Stimulated activated naive CD4-positive, alpha-beta T cell treated with Interleukin-2 at 50 U/mL for 16 hours (primary cell): ENCODE measurements at regions not wholly inside any gene's neighbourhood (a gene's known extent, or its start where the extent isn't known, plus 50 kb on each side); places are given as distances from the start of the nearest gene placed in this dataset.

Experiments
- DNase-seq: peaks from one replicate; lab custom pipeline; 2025; lab: John Stamatoyannopoulos, UW

DNA sequence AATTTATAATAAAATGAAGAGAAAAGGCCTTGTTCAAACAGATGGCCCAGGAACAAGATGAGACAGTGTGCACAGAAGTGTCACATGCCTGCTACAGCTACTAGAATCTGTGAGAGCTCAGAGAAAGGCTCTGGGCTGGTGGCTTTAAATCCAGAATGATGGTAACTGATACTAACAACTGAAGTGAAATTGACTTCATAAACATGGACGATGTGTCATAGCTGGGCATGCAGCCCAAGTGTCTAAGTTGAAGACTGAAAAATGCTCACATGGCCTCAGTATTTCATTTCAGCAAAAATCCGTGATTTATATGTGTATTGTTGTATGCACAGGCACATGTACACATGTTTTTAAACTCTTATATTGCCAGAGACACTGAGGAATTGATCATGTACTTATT is 208.3 kb upstream of the RUNX1 start:
- DNase-seq = no peak

GRCh38 chr21:35256468-35256988 is 207.4 kb upstream of the RUNX1 start:
- DNase-seq = no peak

GRCh38 chr21:35254765-35255138 is 205.7 kb upstream of the RUNX1 start:
- DNase-seq = no peak

- DNase-seq = no peak
These were observed 205.1 kb upstream of the RUNX1 start for GRCh38 chr21:35254006-35254764.

DNA sequence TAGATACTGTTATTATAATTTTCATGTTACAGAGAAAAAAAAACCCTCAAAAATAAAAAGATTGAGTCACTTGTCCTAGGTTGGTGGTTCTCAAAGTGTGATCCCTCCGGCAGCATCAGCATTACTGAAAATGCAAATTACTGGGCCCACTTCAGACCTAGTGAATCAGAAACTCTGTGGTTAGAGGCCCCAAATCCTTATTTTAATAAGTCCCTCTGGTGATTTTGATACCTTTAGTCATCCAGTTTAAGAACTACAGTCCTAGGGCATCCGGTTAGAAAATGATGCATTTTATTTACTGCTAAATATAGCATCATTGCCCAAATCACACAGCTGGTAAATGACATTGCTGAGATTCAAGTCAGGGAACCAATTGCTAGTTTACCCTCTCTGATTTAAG is 203.7 kb upstream of the RUNX1 start:
- no peak for DNase-seq

DNA sequence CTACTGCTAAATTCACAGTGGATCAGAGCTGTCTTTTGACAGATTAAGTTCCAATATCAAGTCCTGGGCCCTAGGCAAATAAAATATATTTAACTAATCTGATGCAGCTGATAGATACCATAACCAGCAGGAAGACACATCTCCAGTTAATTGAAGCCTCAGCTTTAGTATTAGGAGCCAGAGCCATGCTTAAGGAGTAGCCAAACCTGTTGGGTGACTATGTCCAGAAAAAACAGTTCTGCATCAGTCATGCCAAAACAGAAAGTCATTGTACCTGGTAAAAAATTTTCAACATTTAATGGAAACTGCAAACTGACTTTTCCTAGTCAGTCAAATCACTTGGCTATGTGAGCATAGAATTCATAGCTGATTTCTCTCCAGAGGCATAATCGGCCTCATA is 200.5 kb upstream of the RUNX1 start:
- no peak for DNase-seq

GRCh38 chr21:35245879-35246278 is 196.8 kb upstream of the RUNX1 start:
- no peak for DNase-seq

GRCh38 chr21:35244514-35244913 is 195.4 kb upstream of the RUNX1 start:
- DNase-seq = no peak

DNA sequence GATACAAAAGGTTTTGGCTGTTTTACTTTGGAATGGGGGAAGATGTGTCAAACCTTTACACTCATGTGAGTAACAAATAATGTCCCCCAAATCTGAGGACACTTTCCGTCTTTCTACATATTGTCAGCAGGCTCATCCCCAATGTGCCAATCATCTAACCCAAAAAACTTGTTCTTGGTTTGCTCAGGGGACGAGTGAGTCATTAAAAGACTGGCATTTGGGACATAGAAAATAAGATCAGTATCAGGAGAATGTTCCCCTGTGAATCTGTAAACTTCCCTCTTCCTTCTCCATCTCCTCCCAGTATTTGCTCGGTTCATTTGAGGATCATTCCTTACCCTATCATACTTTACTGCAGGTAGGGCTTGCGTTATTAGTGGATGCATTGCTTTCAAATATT is 194.1 kb upstream of the RUNX1 start:
- DNase-seq = no peak

- no peak for DNase-seq
These were observed 190.7 kb upstream of the RUNX1 start for GRCh38 chr21:35239811-35240219.

DNA sequence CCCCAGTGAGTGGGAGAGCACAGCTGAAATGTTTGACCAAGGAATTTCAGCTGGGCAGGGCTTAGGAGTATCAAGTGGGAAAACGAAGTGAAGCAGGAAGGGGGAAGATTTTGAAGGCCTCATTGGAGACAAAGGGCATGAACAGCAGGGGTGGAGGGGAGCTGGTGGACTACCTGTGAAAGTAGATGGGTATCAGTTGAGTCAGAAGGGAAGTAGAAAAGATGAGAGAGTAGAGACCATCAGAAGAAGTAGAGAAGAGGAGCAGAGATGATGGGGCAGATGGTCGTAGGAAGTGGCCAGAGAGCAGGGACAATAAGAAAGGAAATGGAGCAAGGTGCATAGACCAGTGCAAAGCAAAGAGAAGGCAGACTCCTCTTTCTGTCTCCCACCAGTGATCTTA is 189.0 kb upstream of the RUNX1 start:
- DNase-seq = no peak

GRCh38 chr21:35237287-35237686 is 188.2 kb upstream of the RUNX1 start:
- DNase-seq = no peak

DNA sequence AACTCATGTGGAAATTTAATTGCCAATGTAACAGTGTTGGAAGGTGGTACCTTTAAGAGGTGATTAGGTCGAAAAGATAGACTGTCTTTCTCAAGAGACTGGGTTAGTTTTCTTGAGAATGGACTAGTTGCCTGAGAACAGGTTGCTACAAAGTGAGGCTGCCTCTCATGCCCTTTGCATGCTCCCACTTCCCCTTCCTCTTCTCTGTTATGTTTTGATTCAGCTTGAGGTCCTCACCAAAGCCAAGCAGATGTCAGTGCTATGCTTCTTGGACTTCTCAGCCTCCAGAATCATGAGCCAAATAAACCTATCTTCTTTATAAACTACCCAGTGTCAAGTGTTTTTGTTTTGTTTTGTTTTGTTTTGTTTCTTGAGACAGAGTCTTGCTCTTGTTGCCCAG is 187.0 kb upstream of the RUNX1 start:
- no peak for DNase-seq

DNA sequence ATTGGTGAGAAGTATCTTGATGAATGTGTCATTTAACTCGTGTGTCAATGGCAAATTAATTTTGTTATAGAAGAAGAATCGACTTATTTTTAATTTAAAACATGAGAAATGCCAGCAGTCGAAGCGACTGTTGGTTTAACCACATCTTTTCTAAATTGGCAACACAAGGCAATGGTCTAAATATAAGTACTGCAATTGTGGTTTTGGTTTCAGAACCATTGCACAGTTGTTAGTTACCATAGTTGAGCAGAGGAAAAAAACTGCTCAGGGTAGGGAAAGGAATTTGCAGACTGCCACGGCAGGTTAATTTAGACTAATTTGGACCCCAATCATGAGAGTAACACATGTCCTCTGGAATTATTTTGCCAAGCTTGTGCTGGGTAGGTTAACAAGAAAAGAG is 185.6 kb upstream of the RUNX1 start:
- DNase-seq = no peak

DNA sequence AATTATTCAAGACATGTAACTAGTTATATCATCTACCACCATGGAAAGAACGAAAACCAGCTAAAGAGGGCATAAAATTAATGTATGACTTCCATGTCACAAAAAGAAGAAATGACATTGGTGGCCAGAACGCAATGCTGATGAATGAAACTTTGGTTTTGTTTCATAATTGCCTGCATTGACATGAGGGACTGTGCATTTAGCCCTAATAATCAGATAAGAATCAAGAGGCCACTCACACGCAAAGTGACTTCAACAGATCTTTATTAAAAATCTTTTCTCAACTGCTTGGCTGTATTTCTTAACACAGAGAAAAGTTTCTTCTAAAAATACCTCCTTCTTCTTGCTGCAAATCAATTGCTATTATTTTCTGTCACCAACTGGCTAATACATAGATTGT is 184.7 kb upstream of the RUNX1 start:
- no peak for DNase-seq

DNA sequence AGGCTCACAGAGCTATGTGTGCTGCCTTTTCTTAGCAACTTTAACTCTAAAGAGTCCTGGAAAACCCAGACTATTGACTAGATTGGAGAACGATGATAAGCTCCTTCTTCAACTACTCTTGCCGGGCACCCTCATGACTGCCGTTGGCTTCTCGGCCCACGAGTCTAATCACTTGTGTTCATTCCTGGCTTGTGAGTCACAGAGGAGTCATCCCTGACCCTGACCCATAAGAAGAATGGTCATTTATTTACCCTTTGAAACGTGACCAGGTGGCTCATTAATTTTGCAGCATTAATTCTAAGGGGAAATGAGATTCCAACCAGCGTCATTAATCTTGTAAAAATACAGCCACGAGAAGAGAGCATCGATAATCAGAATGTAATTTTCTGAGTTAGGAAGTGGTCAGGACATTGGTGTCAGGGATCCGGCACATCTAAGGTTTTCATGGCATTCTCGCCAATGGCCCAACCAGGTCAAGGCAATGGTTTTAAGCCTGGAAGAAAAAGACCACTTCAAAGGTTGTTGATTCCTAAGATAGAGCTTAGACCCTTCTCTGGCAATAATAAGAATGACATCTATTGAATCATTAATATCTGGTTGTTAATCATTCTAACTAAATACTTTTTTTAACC is 183.6 kb upstream of the RUNX1 start:
- DNase-seq = no peak

GRCh38 chr21:35231090-35231489 is 182.0 kb upstream of the RUNX1 start:
- no peak for DNase-seq

DNA sequence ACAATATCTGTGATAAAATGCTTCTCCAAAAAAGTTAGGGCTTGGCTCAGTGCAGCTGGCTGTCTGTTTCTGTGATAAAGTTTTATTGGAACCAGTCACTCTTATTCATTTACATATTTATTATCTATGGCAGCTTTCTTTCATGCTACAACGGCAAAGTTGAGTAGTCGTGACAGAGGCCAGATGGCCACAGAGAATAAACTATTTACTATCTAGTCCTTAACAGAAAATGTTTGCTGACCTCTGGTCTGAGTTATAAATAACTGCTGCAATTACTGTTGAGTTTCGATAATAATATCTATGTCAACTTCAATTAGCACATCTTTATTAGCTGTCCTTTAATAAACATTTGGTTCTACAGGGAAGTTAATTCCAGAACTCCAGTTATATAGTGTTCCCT is 180.2 kb upstream of the RUNX1 start:
- no peak for DNase-seq

GRCh38 chr21:35227786-35228185 is 178.7 kb upstream of the RUNX1 start:
- DNase-seq = no peak

- DNase-seq = peak; percentile 5
These were observed 178.1 kb upstream of the RUNX1 start for GRCh38 chr21:35226968-35227744.

DNA sequence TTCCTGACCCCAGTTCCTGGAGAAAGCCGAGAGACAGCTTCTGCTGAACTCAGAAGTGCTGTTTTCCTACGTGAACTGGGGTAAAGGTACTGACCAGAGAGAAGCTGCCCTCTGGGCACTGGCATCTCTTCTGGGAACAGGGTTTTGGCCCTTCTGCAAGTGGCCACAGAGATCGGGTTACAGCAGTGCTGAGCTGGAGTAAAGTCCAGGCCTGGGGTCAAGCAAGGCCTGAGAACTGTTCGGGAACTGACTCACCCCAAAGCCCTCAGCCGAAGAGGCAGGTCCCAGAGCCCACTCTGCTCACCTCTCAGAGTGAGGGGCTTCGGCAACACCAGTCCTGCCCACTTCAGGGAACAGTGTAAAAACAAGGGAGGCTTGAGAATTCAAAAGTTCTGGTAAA is 177.2 kb upstream of the RUNX1 start:
- DNase-seq = no peak

- DNase-seq = no peak
These were observed 176.5 kb upstream of the RUNX1 start for GRCh38 chr21:35225573-35225972.
